HEK293 (cell line): ENCODE measurements at regions not wholly inside any gene's neighbourhood (a gene's known extent, or its start where the extent isn't known, plus 50 kb on each side); places are given as distances from the start of the nearest gene placed in this dataset.

ENCODE experiments used
- CTCF ChIA-PET: fragments of 350-600 bp; formaldehyde crosslinking; extraction: SDS; loops from one replicate; lab custom pipeline; 2021; ENCODE audit warnings: antibody characterized with exemption; lab: Yijun Ruan, JAX
- POLR2A ChIA-PET: fragments of 300-600 bp; formaldehyde crosslinking; extraction: SDS; loops from one replicate; lab custom pipeline; 2020; ENCODE audit warnings: antibody characterized with exemption, inconsistent platforms; lab: Yijun Ruan, JAX
- H3K27ac ChIP-seq: fragments of 200-500 bp; sonication (Bioruptor generic); 2 replicates; pipeline ENCODE4 v1.5.1; 2014; ENCODE audit warnings: low read depth, low read length, control low read depth, inconsistent platforms; ENCODE audit errors: extremely low read depth
- H3K36me3 ChIP-seq, 2 experiments: fragments of 200-500 bp in 1 of 2; sonication (Bioruptor generic) in 1 of 2; 1 replicate in 1 of 2; 2 replicates in 1 of 2; pipeline ENCODE4 v1.5.1; 2014 to 2017; ENCODE audit warnings: inconsistent platforms in 2 of 2, low read length in 2 of 2; ENCODE audit not compliant: control insufficient read depth in 2 of 2, insufficient read depth in 1 of 2
- H3K4me1 ChIP-seq: fragments of 200-500 bp; sonication (Bioruptor generic); 2 replicates; pipeline ENCODE4 v1.5.1; 2014; ENCODE audit warnings: mild to moderate bottlenecking, low read length, inconsistent platforms; ENCODE audit not compliant: control insufficient read depth, insufficient read depth
- H3K4me3 ChIP-seq: 2 replicates; pipeline ENCODE4 v1.5.1; 2011; ENCODE audit warnings: low read depth, mild to moderate bottlenecking, control low read depth, low read length, moderate library complexity
- H3K9me3 ChIP-seq: fragments of 200-500 bp; sonication (Bioruptor generic); 2 replicates; pipeline ENCODE4 v1.5.1; 2014; ENCODE audit warnings: low read depth, low read length, inconsistent platforms; ENCODE audit not compliant: control insufficient read depth, insufficient read depth
- CTCF ChIP-seq: fragments of 450-650 bp; formaldehyde crosslinking; IDR thresholded peaks from 2 replicates; pipeline ENCODE4 v1.5.1; 2016; ENCODE audit warnings: missing biosample characterization, missing genetic modification characterization
- FEZF1 ChIP-seq: fragments of 450-650 bp; formaldehyde crosslinking; IDR thresholded peaks from 2 replicates; pipeline ENCODE4 v1.5.1; 2016; ENCODE audit warnings: missing biosample characterization, missing genetic modification characterization
- GLI4 ChIP-seq: fragments of 450-650 bp; formaldehyde crosslinking; IDR thresholded peaks from 2 replicates; pipeline ENCODE4 v1.5.1; 2016; ENCODE audit warnings: missing biosample characterization, missing genetic modification characterization
- HOXD13 ChIP-seq: sonication (generic); formaldehyde crosslinking; IDR thresholded peaks from 2 replicates; pipeline ENCODE4 v1.8.0; 2022; ENCODE audit warnings: missing genetic modification reagents, borderline replicate concordance
- INSM2 ChIP-seq: fragments of 450-650 bp; formaldehyde crosslinking; IDR thresholded peaks from 2 replicates; pipeline ENCODE4 v1.5.1; 2016; ENCODE audit warnings: missing biosample characterization, missing genetic modification characterization
- PBX3 ChIP-seq: sonication (generic); formaldehyde crosslinking; IDR thresholded peaks from 2 replicates; pipeline ENCODE4 v1.8.1; 2022; ENCODE audit warnings: mild to moderate bottlenecking, moderate library complexity, missing genetic modification reagents
- PRDM2 ChIP-seq: fragments of 450-650 bp; formaldehyde crosslinking; IDR thresholded peaks from 2 replicates; pipeline ENCODE4 v1.5.1; 2016; ENCODE audit warnings: missing biosample characterization, missing genetic modification characterization, borderline replicate concordance
- SALL2 ChIP-seq: fragments of 450-650 bp; formaldehyde crosslinking; IDR thresholded peaks from 2 replicates; pipeline ENCODE4 v1.5.0; 2017; ENCODE audit warnings: missing biosample characterization, mild to moderate bottlenecking, missing genetic modification characterization, borderline replicate concordance
- TRIM28 ChIP-seq: IDR thresholded peaks from 2 replicates; pipeline ENCODE4 v1.6.1; 2011; ENCODE audit warnings: low read length, control low read depth, borderline replicate concordance
- WT1 ChIP-seq: fragments of 450-650 bp; formaldehyde crosslinking; IDR thresholded peaks from 2 replicates; pipeline ENCODE4 v1.5.1; 2016; ENCODE audit warnings: missing biosample characterization, missing genetic modification characterization
- ZFP37 ChIP-seq: fragments of 450-650 bp; formaldehyde crosslinking; IDR thresholded peaks from 2 replicates; pipeline ENCODE4 v1.5.1; 2016; ENCODE audit warnings: missing biosample characterization, missing genetic modification characterization
- ZFP69B ChIP-seq: fragments of 450-650 bp; formaldehyde crosslinking; IDR thresholded peaks from 2 replicates; pipeline ENCODE4 v1.5.1; 2016; ENCODE audit warnings: missing biosample characterization, missing genetic modification characterization
- ZNF114 ChIP-seq: fragments of 450-650 bp; formaldehyde crosslinking; IDR thresholded peaks from 2 replicates; pipeline ENCODE4 v1.5.0; 2017; ENCODE audit warnings: missing biosample characterization, missing genetic modification characterization
- ZNF2 ChIP-seq: fragments of 450-650 bp; formaldehyde crosslinking; IDR thresholded peaks from 2 replicates; pipeline ENCODE4 v1.5.1; 2016; ENCODE audit warnings: missing biosample characterization, missing genetic modification characterization
- ZNF239 ChIP-seq: fragments of 450-650 bp; formaldehyde crosslinking; IDR thresholded peaks from 2 replicates; pipeline ENCODE4 v1.5.1; 2016; ENCODE audit warnings: missing biosample characterization, missing genetic modification characterization
- ZNF248 ChIP-seq: fragments of 450-650 bp; formaldehyde crosslinking; IDR thresholded peaks from 2 replicates; pipeline ENCODE4 v1.5.1; 2017; ENCODE audit warnings: missing biosample characterization, missing genetic modification characterization
- ZNF302 ChIP-seq: fragments of 450-650 bp; formaldehyde crosslinking; IDR thresholded peaks from 2 replicates; pipeline ENCODE4 v1.5.1; 2016; ENCODE audit warnings: missing biosample characterization, missing genetic modification characterization, low read depth
- ZNF354C ChIP-seq: fragments of 450-650 bp; formaldehyde crosslinking; IDR thresholded peaks from 2 replicates; pipeline ENCODE4 v1.5.1; 2016; ENCODE audit warnings: missing biosample characterization, missing genetic modification characterization, low read depth, borderline replicate concordance
- ZNF366 ChIP-seq: fragments of 450-650 bp; formaldehyde crosslinking; conservative IDR thresholded peaks from 2 replicates; pipeline ENCODE4 v1.5.1; 2016; ENCODE audit warnings: missing biosample characterization, missing genetic modification characterization
- ZNF423 ChIP-seq: fragments of 450-650 bp; formaldehyde crosslinking; IDR thresholded peaks from 2 replicates; pipeline ENCODE4 v1.5.1; 2016; ENCODE audit warnings: missing biosample characterization, missing genetic modification characterization
- ZNF48 ChIP-seq: fragments of 450-650 bp; formaldehyde crosslinking; IDR thresholded peaks from 2 replicates; pipeline ENCODE4 v1.5.1; 2016; ENCODE audit warnings: missing biosample characterization, missing genetic modification characterization
- ZNF501 ChIP-seq: fragments of 450-650 bp; formaldehyde crosslinking; IDR thresholded peaks from 2 replicates; pipeline ENCODE4 v1.5.1; 2016; ENCODE audit warnings: missing biosample characterization, missing genetic modification characterization
- ZNF624 ChIP-seq: fragments of 450-650 bp; formaldehyde crosslinking; IDR thresholded peaks from 2 replicates; pipeline ENCODE4 v1.5.1; 2017; ENCODE audit warnings: missing biosample characterization, missing genetic modification characterization
- ZNF76 ChIP-seq: fragments of 450-650 bp; formaldehyde crosslinking; IDR thresholded peaks from 2 replicates; pipeline ENCODE4; 2016; ENCODE audit warnings: low read depth, missing biosample characterization, missing genetic modification characterization, borderline replicate concordance
- ZNF768 ChIP-seq: fragments of 450-650 bp; formaldehyde crosslinking; IDR thresholded peaks from 2 replicates; pipeline ENCODE4 v1.5.1; 2018; ENCODE audit warnings: missing biosample characterization, mild to moderate bottlenecking, missing genetic modification characterization

GRCh38 chr16:66044089-66044488, 322.4 kb upstream of the CDH5 start (continued):
- TF ChIP-seq PRDM2 (no peak), ZNF239 (tag by site-specific recombination) (no peak), WT1 (tag by site-specific recombination) (no peak), GLI4 (tag by site-specific recombination) (no peak)

GRCh38 chr16:66043326-66043725, 323.2 kb upstream of the CDH5 start:
- CTCF ChIA-PET = no interaction called here

GRCh38 chr16:66042341-66042740, 324.1 kb upstream of the CDH5 start:
- Histone ChIP-seq H3K27ac (no peak overlapping the region), H3K4me1 (no peaks in the 10 kb centered on the region), H3K4me3 (no peak overlapping the region), H3K9me3 (no peaks in the 10 kb centered on the region), H3K36me3 (no peaks in the 10 kb centered on the region)
- ChIA-PET POLR2A (no interaction called here), CTCF (no interaction called here)
- TF ChIP-seq ZNF423 (tag by site-specific recombination) (no peak), ZFP69B (tag by site-specific recombination) (no peak), ZNF76 (no peak), PBX3 (no peak), FEZF1 (tag by site-specific recombination) (no peak), INSM2 (tag by site-specific recombination) (no peak), CTCF (tag by site-specific recombination) (no peak), ZNF624 (tag by site-specific recombination) (no peak), ZNF2 (no peak), PRDM2 (no peak)

More at GRCh38 chr16:66043326-66043725, 323.2 kb upstream of the CDH5 start:
- TF ChIP-seq ZNF302 (tag by site-specific recombination) = no peak
- TF ChIP-seq HOXD13 (CRISPR knock-in tag) = no peak
- no peak for TF ChIP-seq ZNF768 (tag by site-specific recombination)
- TF ChIP-seq TRIM28 = no peak
- no peak for TF ChIP-seq ZNF248
- TF ChIP-seq ZFP37 (tag by site-specific recombination) = no peak
- no peak for TF ChIP-seq ZNF354C
- TF ChIP-seq ZNF501 = no peak
- TF ChIP-seq SALL2 (tag by site-specific recombination) = no peak
- no peak for TF ChIP-seq ZNF48 (tag by site-specific recombination)
- TF ChIP-seq ZFP69B (tag by site-specific recombination) = no peak
- no peak for TF ChIP-seq ZNF114 (tag by site-specific recombination)
- no peak for TF ChIP-seq ZNF366 (tag by site-specific recombination)
- Histone ChIP-seq H3K4me3 (no peak overlapping the region), H3K4me1 (no peaks in the 10 kb centered on the region), H3K27ac (no peak overlapping the region), H3K36me3 (no peaks in the 10 kb centered on the region), H3K9me3 (no peaks in the 10 kb centered on the region)
- POLR2A ChIA-PET = no interaction called here
